ENCODE measurements at regions not wholly inside any gene's neighbourhood (a gene's known extent, or its start where the extent isn't known, plus 50 kb on each side); places are given as distances from the start of the nearest gene placed in this dataset.
"Not testable (repeated sequence)": the region's sequence is repeated elsewhere in the genome, so short reads cannot be mapped to it uniquely, and the experiment has no call there.

DNA sequence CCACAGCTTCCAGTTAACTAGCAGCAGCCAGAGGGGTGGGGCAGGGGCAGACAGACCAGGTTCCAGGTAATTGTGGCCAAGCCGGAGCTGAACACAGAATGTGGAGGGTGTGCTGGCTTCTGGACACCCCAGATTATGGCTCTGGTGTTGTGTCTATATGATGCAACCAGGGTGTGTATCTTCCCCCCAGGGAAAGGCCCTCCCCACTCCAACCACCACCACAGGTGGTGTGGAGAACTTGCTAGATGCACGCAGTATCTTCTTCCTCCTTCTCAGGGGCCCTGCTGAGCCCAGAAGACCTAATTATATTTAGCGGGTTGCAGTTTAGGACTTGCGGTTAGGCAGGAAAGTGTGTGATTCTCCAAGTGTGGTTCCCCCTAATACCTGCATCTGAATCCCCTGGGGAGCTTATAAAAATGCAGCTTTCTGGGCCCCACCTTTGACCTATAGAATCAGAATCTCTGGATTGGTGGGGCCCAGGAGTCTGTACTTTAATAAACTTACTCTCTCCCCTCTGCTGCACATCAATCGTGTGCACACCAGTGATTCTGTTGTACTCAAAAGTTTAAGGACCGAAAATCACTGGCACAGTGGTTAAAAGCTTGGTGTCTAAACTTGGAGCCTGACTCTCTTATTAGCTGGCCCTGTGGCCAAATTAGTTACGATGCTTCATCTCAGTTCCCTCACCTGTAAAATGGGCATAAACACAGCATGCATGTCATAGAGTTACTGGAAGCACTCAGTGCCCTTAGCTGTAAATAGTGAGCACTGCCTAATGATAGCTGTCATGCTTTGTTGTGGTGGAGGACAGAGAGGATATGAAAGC, 379.1 kb upstream of the PROK2 start:
- TF ChIP-seq POLR2A (IDR thresholded peaks at IDR 0.05; ENCODE audit: extremely low read depth, insufficient read length) (no peak), MYC (IDR thresholded peaks at IDR 0.05; ENCODE audit: low read depth, low read length) (peak; percentile 7; the same call in 1 of the 2 replicates), CTCF (IDR thresholded peaks at IDR 0.05; ENCODE audit: low read depth, low read length) (no peak)
- H3K4me3 ChIP-seq (ENCODE audit: low read depth, low read length): no peak overlapping the region
- DNase-seq (ENCODE audit: low read depth): peak; percentile 83

DNA sequence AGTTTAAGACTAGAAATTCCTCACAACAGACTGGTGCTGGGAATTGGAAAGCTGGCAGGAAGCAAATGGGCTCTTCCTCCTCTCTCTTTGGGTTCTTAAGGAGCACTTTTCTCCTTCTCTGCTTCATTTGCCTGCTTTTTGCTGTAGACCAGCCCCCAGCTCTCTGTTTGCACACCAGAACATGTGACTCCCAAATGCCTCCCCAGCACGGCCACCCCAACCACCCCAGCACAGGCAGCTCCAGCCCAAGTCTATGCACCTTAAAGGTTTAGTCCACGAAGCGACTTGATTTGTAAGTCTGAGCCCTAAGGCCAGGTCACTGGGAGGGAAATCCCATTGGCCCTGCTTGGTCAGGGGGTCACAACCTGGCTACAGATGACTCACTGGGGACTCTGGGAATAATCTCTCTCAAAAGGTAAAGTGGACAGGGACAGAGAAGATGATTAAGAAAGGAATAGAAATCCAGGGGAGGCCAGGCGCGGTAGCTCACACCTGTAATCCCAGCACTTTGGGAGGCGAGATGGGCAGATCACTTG, 377.8 kb upstream of the PROK2 start:
- no peak for DNase-seq (ENCODE audit: low read depth)
- TF ChIP-seq, protein P1, sequence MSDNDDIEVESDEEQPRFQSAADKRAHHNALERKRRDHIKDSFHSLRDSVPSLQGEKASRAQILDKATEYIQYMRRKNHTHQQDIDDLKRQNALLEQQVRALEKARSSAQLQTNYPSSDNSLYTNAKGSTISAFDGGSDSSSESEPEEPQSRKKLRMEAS (IDR thresholded peaks at IDR 0.05; ENCODE audit: low read depth, low read length): no peak
- TF ChIP-seq POLR2A (IDR thresholded peaks at IDR 0.05; ENCODE audit: extremely low read depth, insufficient read length) (no peak), CTCF (IDR thresholded peaks at IDR 0.05; ENCODE audit: low read depth, low read length) (no peak), MYC (IDR thresholded peaks at IDR 0.05; ENCODE audit: low read depth, low read length) (no peak)
- no peak overlapping the region for H3K4me3 ChIP-seq (ENCODE audit: low read depth, low read length)

DNA sequence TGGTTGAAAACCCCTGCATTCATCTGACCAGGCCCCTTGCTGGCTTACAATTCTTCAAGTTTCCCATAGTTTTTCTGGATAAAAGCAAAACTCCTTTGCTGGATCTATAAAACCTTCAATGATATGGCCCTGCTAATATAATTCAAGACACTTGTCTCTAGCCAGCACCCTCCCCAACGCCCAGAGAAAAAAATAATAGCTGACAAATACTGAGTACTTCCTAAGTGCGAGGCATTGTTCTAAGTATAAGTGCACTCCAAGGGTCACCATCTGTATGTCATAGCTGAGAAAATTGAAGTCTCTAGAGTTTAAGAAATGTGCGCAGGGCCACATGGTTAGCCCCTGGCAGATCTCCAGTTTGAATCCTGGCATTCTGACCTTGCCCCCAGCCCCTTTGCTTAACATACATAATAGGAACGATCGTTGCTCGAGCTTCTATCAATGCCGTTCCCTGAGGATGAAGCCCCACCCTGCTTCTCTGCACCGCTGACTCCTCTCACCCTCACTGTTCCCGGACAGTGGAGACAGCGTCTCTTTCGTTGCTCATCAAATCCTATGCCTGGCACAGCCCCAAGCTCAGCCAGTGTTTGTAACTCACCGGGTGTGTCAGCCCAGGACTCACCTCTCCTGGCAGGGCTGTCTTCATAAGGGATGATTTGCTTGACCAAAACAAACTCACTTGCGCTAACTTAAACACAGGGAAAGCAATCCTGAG, 377.1 kb upstream of the PROK2 start:
- DNase-seq (ENCODE audit: low read depth): no peak
- H3K4me3 ChIP-seq (ENCODE audit: low read depth, low read length): no peak overlapping the region
- TF ChIP-seq CTCF (IDR thresholded peaks at IDR 0.05; ENCODE audit: low read depth, low read length) (no peak), POLR2A (IDR thresholded peaks at IDR 0.05; ENCODE audit: extremely low read depth, insufficient read length) (no peak), MYC (IDR thresholded peaks at IDR 0.05; ENCODE audit: low read depth, low read length) (no peak)
- TF ChIP-seq, protein P1 (IDR thresholded peaks at IDR 0.05; ENCODE audit: low read depth, low read length): no peak

DNA sequence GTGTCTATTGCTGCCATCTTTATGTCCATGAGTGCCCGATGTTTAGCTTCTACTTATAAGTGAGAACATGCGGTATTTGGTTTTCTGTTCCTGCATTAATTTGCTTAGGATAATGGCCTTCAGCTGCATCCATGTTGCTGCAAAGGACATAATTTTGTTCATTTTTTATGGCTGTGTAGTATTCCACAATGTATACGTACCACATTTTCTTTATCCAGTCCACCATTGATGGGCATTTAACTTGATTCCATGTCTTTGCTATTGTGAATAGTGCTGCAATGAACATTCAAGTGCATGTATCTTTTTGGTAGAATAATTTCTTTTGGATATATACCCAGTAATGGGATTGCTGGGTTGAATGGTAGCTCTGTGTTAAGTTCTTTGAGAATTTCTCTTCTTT, 376.3 kb upstream of the PROK2 start:
- DNase-seq (ENCODE audit: low read depth); H3K4me3 ChIP-seq (ENCODE audit: low read depth, low read length): not testable (repeated sequence)

DNA sequence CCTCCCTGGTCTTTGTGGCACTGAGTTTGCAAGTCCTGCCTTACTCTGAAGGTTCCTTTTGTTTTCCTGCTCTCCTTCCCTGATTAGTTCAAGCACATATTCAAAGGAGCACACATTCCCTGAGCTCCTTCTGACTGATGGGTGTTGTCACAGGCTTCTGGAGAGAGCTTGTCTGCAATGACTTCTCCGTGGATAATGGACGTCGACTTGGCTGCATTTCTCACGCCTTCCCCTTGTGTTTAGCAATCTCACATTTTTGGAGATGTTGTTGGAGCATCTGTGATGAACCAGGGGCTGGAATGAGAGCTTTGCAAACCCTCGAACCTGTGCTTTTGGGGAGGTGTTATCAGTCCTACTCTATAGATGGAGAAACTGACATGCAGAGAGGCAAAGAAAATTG, 375.4 kb upstream of the PROK2 start:
- TF ChIP-seq, protein P1 (IDR thresholded peaks at IDR 0.05; ENCODE audit: low read depth, low read length): no peak
- no peak for TF ChIP-seq CTCF (IDR thresholded peaks at IDR 0.05; ENCODE audit: low read depth, low read length)
- TF ChIP-seq MYC (IDR thresholded peaks at IDR 0.05; ENCODE audit: low read depth, low read length): no peak
- no peak for TF ChIP-seq POLR2A (IDR thresholded peaks at IDR 0.05; ENCODE audit: extremely low read depth, insufficient read length)
- no peak overlapping the region for H3K4me3 ChIP-seq (ENCODE audit: low read depth, low read length)

GRCh38 chr3:72159487-72159886, 374.5 kb upstream of the PROK2 start:
- no peak for TF ChIP-seq POLR2A (IDR thresholded peaks at IDR 0.05; ENCODE audit: extremely low read depth, insufficient read length)
- TF ChIP-seq, protein P1 (IDR thresholded peaks at IDR 0.05; ENCODE audit: low read depth, low read length): no peak
- no peak for TF ChIP-seq MYC (IDR thresholded peaks at IDR 0.05; ENCODE audit: low read depth, low read length)
- no peak for TF ChIP-seq CTCF (IDR thresholded peaks at IDR 0.05; ENCODE audit: low read depth, low read length)
- no peak overlapping the region for H3K4me3 ChIP-seq (ENCODE audit: low read depth, low read length)

More for the DNA sequence above, 375.4 kb upstream of the PROK2 start:
- DNase-seq (ENCODE audit: low read depth): no peak

More at GRCh38 chr3:72159487-72159886, 374.5 kb upstream of the PROK2 start:
- no peak for DNase-seq (ENCODE audit: low read depth)
